WI38 (cell line): ENCODE measurements at regions not wholly inside any gene's neighbourhood (a gene's known extent, or its start where the extent isn't known, plus 50 kb on each side); places are given as distances from the start of the nearest gene placed in this dataset.

ENCODE experiments used
- H3K4me3 ChIP-seq: 2 replicates; pipeline ENCODE4 v1.5.1; 2011; ENCODE audit warnings: low read depth, mild to moderate bottlenecking, control low read depth, low read length
- CTCF ChIP-seq: IDR thresholded peaks from 2 replicates; pipeline ENCODE4 v1.5.1; 2012; ENCODE audit warnings: low read depth, mild to moderate bottlenecking, control low read depth, low read length

- no peak for TF ChIP-seq CTCF
- no peak overlapping the region for H3K4me3 ChIP-seq
Measured at GRCh38 chr2:17309181-17309580, 209.1 kb downstream of the RAD51AP2 start.

DNA sequence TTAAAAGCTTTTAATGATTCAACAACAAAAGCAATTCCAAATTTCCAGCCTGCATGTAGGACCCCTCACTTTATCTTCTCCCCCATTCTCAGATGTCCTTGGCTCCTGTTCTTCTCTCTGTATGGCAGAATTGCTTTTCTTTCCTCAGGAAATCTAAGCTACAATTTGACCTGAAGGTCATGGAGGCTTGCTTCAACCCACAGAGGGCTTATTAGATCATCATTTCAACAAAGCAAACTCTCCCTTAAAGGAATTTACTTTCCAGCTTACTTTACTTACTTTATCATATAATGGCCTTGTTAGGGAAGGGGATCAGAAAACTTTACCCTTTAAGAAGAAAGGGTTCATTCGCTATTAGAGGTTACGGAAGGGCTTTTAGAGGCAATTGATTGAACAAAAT lies 211.5 kb downstream of the RAD51AP2 start:
- no peak for TF ChIP-seq CTCF
- H3K4me3 ChIP-seq = no peak overlapping the region

DNA sequence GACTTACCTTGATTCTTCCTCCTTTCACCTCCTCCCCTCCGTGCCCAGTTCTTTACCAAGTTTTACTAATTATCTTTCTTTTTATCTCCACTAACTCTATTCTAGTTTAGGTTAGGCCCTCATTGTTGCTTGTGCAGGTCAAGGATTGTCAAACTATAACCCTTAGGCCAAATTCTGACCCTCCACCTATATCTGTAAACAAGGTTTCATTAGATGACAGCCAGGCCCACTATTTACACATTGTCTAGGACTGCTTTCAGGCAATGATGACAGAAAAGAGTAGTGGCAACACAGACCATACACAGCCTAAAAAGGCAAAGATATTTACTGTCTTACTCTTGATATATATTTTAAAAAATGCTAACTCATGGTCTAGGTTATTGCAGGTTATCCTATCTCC lies 212.0 kb downstream of the RAD51AP2 start:
- TF ChIP-seq CTCF = no peak

DNA sequence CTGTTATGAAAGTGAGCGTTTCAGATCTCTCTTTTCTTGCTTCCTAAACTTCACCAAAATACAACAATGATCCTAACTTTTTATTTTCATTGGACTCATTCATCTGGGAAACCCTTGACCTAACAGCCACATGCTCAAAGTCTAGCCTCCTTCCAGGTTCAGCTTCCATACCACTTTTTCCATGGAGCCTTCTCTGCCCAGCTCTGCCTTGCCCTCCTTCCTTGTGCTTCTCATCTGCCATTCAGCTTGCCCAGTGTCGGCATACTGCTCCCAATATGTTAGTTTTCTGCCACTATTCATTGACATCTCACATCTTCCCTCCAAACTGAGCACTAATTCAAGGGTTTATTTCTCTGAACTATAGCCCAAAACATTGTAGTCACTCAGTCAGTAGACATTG lies 214.7 kb downstream of the RAD51AP2 start:
- H3K4me3 ChIP-seq = no peak overlapping the region
- TF ChIP-seq CTCF = no peak

More for the DNA sequence above, 212.0 kb downstream of the RAD51AP2 start:
- H3K4me3 ChIP-seq = no peak overlapping the region

DNA sequence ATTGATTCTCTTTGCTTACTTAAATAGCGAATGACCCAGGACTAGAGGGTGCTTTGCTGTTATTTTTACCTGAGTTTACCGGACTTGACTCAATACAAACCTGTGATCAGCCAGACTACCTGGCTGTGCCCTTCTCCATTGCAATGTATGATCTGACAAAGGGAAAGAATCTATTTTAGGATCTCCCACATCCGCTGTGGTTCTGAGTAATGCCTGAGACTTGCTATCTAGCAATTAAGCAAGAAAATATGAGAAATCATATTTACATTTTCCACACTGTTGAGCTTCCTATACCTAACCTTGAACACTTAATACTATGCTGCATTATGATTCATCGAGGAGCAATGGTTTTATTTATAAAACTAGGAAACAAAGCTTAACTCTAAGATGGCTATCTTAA lies 215.2 kb downstream of the RAD51AP2 start:
- no peak overlapping the region for H3K4me3 ChIP-seq
- no peak for TF ChIP-seq CTCF

DNA sequence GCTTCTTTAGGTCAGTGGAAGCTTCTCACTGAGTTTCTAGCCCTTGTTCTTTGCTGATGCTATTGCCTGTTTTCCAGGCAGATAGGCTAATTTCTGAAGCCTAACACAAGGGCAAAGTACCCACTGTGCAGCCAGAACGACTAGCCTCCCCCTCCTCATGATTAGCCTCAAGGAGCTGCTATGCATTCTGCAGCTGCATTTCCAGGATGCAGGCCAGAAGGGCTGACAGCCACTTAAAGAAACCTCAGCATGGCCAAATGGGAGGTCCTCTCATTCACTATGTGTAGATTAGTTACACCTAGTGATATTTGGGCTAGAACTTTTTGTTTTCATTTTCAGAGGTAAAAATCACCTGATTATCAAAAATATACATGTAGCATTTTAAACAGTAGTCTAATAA lies 216.0 kb downstream of the RAD51AP2 start:
- TF ChIP-seq CTCF = no peak
- H3K4me3 ChIP-seq = no peak overlapping the region

- H3K4me3 ChIP-seq = no peak overlapping the region
- no peak for TF ChIP-seq CTCF
Measured at GRCh38 chr2:17301437-17301836, 216.8 kb downstream of the RAD51AP2 start.
